PFSK-1 (cell line): ENCODE measurements at regions not wholly inside any gene's neighbourhood (a gene's known extent, or its start where the extent isn't known, plus 50 kb on each side); places are given as distances from the start of the nearest gene placed in this dataset.

Experiments used
- POLR2AphosphoS5 ChIP-seq: IDR thresholded peaks from 2 replicates; pipeline ENCODE4 v1.6.1; 2012; ENCODE audit warnings: low read depth, mild to moderate bottlenecking, control low read depth, low read length, moderate library complexity
- TF ChIP-seq, protein P1 (sequence below), 2 experiments: IDR thresholded peaks; 2 replicates each; pipeline versions ENCODE4 v1.6.1 to v1.8.0; 2011 to 2012; ENCODE audit warnings: low read depth in 2 of 2, low read length in 2 of 2, control low read depth in 1 of 2, inconsistent platforms in 1 of 2, mild to moderate bottlenecking in 1 of 2, moderate library complexity in 1 of 2; ENCODE audit not compliant: insufficient read depth in 1 of 2

DNA sequence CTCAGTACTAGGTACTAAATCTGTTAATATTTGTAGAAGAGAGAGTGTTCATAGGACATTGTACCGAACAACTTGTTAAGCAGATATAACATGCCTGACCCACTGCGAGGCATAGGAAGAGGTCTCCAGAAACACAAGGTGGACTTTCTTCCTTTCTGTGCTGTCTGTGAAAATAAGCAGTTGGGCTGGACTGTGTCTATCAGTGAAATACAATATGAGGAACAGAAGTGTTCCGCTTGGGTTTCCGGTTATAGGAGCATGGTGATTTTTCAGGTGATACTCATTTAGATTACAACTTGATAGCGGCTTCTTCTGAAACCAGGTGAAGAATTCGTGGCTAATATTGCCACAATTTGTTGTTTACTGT, 60.9 kb upstream of the TLR4 start:
- TF ChIP-seq POLR2AphosphoS5, result no peak
- TF ChIP-seq, protein P1, sequence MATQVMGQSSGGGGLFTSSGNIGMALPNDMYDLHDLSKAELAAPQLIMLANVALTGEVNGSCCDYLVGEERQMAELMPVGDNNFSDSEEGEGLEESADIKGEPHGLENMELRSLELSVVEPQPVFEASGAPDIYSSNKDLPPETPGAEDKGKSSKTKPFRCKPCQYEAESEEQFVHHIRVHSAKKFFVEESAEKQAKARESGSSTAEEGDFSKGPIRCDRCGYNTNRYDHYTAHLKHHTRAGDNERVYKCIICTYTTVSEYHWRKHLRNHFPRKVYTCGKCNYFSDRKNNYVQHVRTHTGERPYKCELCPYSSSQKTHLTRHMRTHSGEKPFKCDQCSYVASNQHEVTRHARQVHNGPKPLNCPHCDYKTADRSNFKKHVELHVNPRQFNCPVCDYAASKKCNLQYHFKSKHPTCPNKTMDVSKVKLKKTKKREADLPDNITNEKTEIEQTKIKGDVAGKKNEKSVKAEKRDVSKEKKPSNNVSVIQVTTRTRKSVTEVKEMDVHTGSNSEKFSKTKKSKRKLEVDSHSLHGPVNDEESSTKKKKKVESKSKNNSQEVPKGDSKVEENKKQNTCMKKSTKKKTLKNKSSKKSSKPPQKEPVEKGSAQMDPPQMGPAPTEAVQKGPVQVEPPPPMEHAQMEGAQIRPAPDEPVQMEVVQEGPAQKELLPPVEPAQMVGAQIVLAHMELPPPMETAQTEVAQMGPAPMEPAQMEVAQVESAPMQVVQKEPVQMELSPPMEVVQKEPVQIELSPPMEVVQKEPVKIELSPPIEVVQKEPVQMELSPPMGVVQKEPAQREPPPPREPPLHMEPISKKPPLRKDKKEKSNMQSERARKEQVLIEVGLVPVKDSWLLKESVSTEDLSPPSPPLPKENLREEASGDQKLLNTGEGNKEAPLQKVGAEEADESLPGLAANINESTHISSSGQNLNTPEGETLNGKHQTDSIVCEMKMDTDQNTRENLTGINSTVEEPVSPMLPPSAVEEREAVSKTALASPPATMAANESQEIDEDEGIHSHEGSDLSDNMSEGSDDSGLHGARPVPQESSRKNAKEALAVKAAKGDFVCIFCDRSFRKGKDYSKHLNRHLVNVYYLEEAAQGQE (IDR thresholded peaks at IDR 0.05; ENCODE audit: insufficient read depth in 1 of 2, low read depth in 2 of 2, low read length in 2 of 2), result no peak
